Subcutaneous abdominal adipose tissue (tissue), 5 donors: ENCODE measurements at regions not wholly inside any gene's neighbourhood (a gene's known extent, or its start where the extent isn't known, plus 50 kb on each side); places are given as distances from the start of the nearest gene placed in this dataset.

Experiments used
- H3K27ac ChIP-seq: one replicate; pipeline ENCODE4 v1.7.0; 2013; ENCODE audit warnings: low read depth, mild to moderate bottlenecking, inconsistent platforms, low read length, moderate library complexity
- H3K27me3 ChIP-seq, 5 donors: one replicate each; pipeline ENCODE4 v1.7.0; 2013; ENCODE audit warnings: low read length in 5 of 5, inconsistent platforms in 1 of 5; ENCODE audit not compliant: control insufficient read depth in 5 of 5, insufficient read depth in 4 of 5
- H3K36me3 ChIP-seq, 5 donors: one replicate each; pipeline ENCODE4 v1.7.0; 2013; ENCODE audit warnings: low read length in 5 of 5; ENCODE audit not compliant: control insufficient read depth in 5 of 5, insufficient read depth in 5 of 5
- H3K4me1 ChIP-seq, 5 donors: one replicate each; pipeline ENCODE4 v1.7.0; 2013; ENCODE audit warnings: low read length in 5 of 5, mild to moderate bottlenecking in 3 of 5, moderate library complexity in 1 of 5; ENCODE audit not compliant: control insufficient read depth in 5 of 5, insufficient read depth in 5 of 5
- H3K4me3 ChIP-seq, 5 donors: one replicate each; pipeline ENCODE4 v1.7.0; 2013; ENCODE audit warnings: low read length in 5 of 5, low read depth in 1 of 5
- H3K9ac ChIP-seq, 5 donors: one replicate each; pipeline ENCODE4 v1.7.0; 2013; ENCODE audit warnings: low read length in 5 of 5, mild to moderate bottlenecking in 4 of 5, moderate library complexity in 3 of 5
- H3K9me3 ChIP-seq, 5 donors: one replicate each; pipeline ENCODE4 v1.7.0; 2013; ENCODE audit warnings: low read length in 5 of 5; ENCODE audit not compliant: control insufficient read depth in 5 of 5
- donor health status: healthy.
- donor health status: healthy.
- donor health status: healthy.
- donor health status: healthy.
- donor health status: healthy.

DNA sequence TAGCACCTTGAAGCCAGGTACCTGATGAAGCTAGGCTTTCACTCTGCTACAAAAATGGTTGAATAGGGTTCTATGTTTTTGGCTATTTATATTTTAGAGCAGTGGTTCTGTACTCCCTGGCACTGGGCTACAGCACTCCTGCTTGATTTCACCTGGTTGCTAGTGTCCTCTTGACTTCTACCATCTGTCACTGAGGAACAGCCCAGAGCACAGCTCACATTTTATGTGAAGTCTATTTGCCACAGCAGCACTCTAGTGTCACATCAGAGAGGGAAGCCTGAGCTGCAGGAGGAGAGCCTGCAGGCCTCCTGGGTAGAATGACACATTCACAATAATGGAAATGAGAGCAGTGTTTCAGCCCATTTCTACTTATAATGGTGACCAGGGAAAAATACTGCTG, 184.2 kb downstream of the ZNF486 start:
- H3K27ac ChIP-seq: no peak overlapping the region
- no peaks in the 10 kb centered on the region for H3K4me1 ChIP-seq
- H3K36me3 ChIP-seq: no peaks in the 10 kb centered on the region
- H3K9me3 ChIP-seq: peaks cover 0 to 2% (median 0%) of the 10 kb centered on the region in 5 donors
- no peaks in the 10 kb centered on the region for H3K27me3 ChIP-seq
- H3K9ac ChIP-seq: no peak overlapping the region
- H3K4me3 ChIP-seq: no peak overlapping the region

DNA sequence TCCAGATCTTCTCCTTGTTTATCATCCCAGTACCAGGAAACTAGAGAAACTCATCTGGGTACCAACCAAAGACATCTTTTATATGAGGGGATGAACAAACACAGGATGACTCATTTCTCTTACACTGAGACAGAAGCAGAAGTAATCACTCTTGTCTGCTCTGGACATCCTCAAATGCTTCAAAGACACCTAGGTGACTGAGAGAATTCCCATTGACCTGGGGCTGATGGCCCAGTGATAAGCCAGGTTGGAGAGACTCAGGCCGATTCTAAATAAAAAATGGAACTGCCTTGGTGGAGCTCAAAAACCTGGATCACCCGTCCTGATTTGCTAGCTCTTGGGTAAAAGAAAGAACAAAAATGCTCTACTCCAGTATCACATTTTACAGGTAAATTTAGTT, 182.2 kb downstream of the ZNF486 start:
- Histone ChIP-seq H3K4me3 (no peak overlapping the region), H3K4me1 (no peaks in the 10 kb centered on the region), H3K27ac (no peak overlapping the region), H3K9me3 (peaks cover 0 to 2% (median 0%) of the 10 kb centered on the region in 5 donors), H3K27me3 (no peaks in the 10 kb centered on the region), H3K9ac (no peak overlapping the region), H3K36me3 (no peaks in the 10 kb centered on the region)

DNA sequence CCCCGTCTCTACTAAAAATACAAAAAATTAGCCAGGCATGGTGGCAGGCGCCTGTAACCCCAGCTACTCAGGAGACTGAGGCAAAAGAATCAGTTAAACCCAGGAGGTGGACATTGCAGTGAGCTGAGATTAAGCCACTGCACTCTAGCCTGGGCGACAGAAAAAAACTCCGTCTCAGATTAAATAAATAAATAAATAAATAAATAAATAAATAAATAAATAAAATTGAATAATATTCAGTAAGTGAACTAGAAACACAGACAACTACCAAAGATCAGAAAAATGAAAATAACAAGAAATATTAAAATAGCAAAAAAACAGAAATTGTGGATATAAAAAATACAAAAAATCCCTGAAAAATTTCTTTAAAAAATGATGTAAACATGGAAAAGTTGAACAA, 172.4 kb downstream of the ZNF486 start:
- peaks cover 0 to 4% (median 0%) of the 10 kb centered on the region in 5 donors for H3K36me3 ChIP-seq
- no peaks in the 10 kb centered on the region for H3K27me3 ChIP-seq
- peaks cover 0 to 3% (median 0%) of the 10 kb centered on the region in 5 donors for H3K9me3 ChIP-seq
- no peaks in the 10 kb centered on the region for H3K4me1 ChIP-seq
- no peak overlapping the region for H3K9ac ChIP-seq
- no peak overlapping the region for H3K27ac ChIP-seq
- no peak overlapping the region for H3K4me3 ChIP-seq

DNA sequence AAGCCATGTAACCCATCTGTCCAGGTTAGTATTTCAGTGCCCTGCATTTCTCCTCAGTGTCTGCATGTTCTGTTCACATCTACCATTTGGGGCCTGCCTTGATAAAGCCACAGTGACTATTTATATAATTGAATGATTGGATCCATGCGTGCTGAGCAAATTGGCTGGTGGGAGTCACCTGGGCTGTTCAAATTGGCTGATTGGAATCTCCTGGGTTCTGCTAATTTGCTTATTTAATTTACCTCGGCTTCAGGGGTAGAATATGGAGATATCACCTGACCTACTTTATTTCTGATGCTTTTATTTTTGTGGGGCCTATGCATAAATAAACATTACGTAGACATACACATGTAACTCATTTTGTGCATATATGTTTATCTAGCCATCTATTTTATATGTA, 167.7 kb downstream of the ZNF486 start:
- no peak overlapping the region for H3K4me3 ChIP-seq
- H3K4me1 ChIP-seq: no peaks in the 10 kb centered on the region
- H3K9me3 ChIP-seq: peaks cover 0 to 2% (median 0%) of the 10 kb centered on the region in 5 donors
- no peak overlapping the region for H3K27ac ChIP-seq
- no peaks in the 10 kb centered on the region for H3K27me3 ChIP-seq
- no peak overlapping the region for H3K9ac ChIP-seq
- H3K36me3 ChIP-seq: peaks cover 0 to 4% (median 0%) of the 10 kb centered on the region in 5 donors

DNA sequence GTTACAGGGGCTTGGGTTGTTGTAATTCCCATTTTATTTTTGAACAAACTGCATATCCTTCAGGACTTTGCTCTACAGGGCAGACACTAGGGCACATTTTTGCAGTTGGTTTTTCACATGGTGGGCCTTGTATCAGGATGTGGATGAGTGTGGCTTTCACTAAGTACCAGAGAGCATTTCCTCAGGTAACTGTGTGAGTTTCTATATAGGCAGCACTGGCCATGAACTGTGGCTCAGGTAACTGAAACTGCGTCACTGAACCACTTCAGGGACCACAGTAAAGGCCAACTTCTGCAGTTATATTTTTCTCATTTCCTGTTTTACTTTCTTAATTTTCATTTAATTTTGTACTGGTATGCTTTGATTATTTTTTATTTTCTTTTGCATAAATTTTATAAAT, 166.5 kb downstream of the ZNF486 start:
- no peak overlapping the region for H3K27ac ChIP-seq
- peaks cover 0 to 4% (median 0%) of the 10 kb centered on the region in 5 donors for H3K36me3 ChIP-seq
- H3K9ac ChIP-seq: no peak overlapping the region
- no peaks in the 10 kb centered on the region for H3K4me1 ChIP-seq
- H3K9me3 ChIP-seq: peaks cover 0 to 2% (median 0%) of the 10 kb centered on the region in 5 donors
- H3K27me3 ChIP-seq: no peaks in the 10 kb centered on the region
- H3K4me3 ChIP-seq: no peak overlapping the region

DNA sequence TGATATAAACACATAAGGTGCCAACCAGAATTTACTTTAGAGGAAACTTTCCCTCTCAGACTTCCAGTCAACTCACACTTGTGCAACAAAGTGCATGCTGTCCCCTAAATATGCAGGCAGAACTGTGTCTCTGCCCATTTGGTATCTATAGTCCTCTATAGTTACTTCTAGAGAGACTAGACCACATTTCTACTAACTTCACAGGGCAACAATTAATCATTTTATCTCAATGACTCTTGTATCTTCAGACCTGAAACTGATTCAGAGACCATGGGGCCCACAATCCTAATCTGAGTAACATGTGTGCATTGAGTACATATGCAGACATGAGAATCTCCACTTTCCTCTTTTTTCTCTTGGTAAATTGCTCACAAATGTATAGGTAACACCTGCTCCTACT, 158.1 kb downstream of the ZNF486 start:
- no peaks in the 10 kb centered on the region for H3K36me3 ChIP-seq
- H3K27me3 ChIP-seq: no peaks in the 10 kb centered on the region
- peaks cover 0 to 8% (median 5%) of the 10 kb centered on the region in 5 donors for H3K9me3 ChIP-seq
- H3K4me3 ChIP-seq: no peak overlapping the region
- H3K27ac ChIP-seq: no peak overlapping the region
- H3K9ac ChIP-seq: no peak overlapping the region
- no peaks in the 10 kb centered on the region for H3K4me1 ChIP-seq

DNA sequence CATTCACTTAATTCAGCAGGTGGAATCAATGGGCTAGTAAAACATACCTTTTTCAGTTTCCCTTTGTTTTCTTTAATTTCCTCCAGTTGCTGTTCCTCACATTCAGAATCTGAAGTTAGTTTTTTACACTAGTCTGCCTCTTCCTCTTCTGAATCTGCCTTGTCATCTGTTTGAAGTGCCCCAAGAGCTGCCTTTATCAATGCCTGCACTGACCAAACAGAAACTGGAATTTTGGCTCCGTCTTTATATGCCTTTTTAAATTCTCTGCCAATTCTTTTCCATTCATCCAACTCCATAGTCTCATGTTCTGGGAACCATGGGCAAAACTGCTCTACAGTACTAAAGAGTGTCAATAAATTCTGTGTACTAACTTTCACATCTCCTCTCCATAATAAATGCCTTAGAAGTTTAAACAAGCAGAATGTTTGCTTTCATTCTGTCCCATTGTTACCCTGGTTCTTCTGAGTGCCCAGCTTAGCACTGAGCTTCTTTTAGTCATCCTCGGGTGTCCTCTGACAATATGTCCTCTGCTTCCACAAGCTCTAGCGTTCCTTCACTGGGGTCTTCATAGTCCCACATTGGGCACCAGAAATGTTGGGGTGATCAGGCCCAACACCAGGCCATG, 154.2 kb downstream of the ZNF486 start:
- Histone ChIP-seq H3K4me3 (no peak overlapping the region), H3K4me1 (no peaks in the 10 kb centered on the region), H3K27me3 (no peaks in the 10 kb centered on the region), H3K9me3 (peaks cover 0 to 8% (median 5%) of the 10 kb centered on the region in 5 donors), H3K9ac (no peak overlapping the region), H3K27ac (no peak overlapping the region), H3K36me3 (no peaks in the 10 kb centered on the region)

DNA sequence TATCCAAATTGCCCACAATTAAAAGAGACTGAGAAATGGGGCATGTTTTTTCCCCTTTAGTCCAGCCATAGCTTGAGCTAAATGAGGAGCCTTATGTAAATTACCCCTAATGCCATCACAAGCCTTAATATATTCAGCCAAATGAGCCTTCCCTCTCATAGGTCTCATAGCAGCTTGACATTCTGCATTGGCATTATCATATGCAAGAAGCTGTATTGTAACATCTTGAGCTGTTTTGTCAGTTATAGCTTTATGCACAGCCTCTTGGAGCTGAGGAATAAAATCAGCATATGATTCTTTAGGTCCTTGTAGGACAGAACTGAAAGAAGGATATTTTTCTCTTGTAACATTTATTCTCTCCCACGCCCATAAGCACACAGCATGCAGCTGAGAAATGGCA, 153.2 kb downstream of the ZNF486 start:
- Histone ChIP-seq H3K27me3 (no peaks in the 10 kb centered on the region), H3K9ac (no peak overlapping the region), H3K4me1 (no peaks in the 10 kb centered on the region), H3K9me3 (peaks cover 0 to 8% (median 5%) of the 10 kb centered on the region in 5 donors), H3K4me3 (no peak overlapping the region), H3K27ac (no peak overlapping the region), H3K36me3 (no peaks in the 10 kb centered on the region)

DNA sequence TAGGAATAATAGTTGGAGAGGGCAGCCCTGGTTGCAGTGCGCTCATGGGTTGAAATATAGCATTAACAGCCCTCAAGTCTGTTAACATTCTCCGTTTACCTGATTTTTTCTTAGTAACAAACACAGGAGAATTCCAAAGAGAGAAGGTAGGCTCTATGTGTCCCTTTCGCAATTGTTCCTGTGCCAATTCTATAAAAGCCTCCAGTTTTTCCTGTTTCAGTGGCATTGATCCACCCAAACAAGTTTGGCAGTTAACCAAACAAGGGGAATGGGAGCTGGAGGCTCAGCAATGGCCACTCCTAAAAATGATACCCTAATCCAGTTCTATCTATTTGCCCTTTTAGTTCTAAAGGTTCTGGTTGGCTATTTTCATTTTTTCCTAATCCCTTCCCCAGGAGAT, 151.6 kb downstream of the ZNF486 start:
- Histone ChIP-seq H3K27me3 (no peaks in the 10 kb centered on the region), H3K4me1 (no peaks in the 10 kb centered on the region), H3K4me3 (no peak overlapping the region), H3K36me3 (no peaks in the 10 kb centered on the region), H3K27ac (no peak overlapping the region), H3K9ac (no peak overlapping the region), H3K9me3 (peaks cover 0 to 8% (median 7%) of the 10 kb centered on the region in 5 donors)

DNA sequence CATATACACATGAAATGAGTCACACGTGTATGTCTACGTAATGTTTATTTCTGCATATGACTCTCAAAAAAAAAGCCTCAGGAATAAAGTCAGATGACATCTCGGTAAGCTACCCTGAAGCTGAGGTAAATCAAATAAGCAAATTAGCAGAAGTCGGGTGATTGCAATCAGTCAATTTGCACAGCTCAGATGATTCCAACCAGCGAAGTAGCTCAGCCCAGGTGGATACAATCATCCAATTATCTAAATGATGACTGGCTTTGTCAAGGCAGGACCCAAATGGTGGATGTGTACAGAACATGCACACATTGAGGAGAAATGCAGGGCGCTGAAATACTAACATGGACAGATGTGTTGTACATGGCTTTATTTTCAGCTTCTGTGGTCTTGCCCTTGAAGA, 148.5 kb downstream of the ZNF486 start:
- Histone ChIP-seq H3K9ac (no peak overlapping the region), H3K27me3 (no peaks in the 10 kb centered on the region), H3K36me3 (no peaks in the 10 kb centered on the region), H3K9me3 (peaks cover 0 to 3% (median 0%) of the 10 kb centered on the region in 5 donors), H3K27ac (no peak overlapping the region), H3K4me1 (no peaks in the 10 kb centered on the region), H3K4me3 (no peak overlapping the region)
